IMR-90 (cell line): ENCODE measurements at regions not wholly inside any gene's neighbourhood (a gene's known extent, or its start where the extent isn't known, plus 50 kb on each side); places are given as distances from the start of the nearest gene placed in this dataset.

Experiments
- ATAC-seq: fragments of 200-7000 bp; cut with Tn5 transposase; 2 replicates; pipeline ENCODE4 v1.9.1; 2020; ENCODE audit warnings: low read depth, mild to moderate bottlenecking, moderate library complexity
- BruUV-seq: library from RNA; stranded (reverse); fragments of 400-500 nt; replicated peaks from 2 replicates; lab custom pipeline; 2021; lab: Mats Ljungman, UMichigan
- CTCF ChIA-PET: fragments of 300-600 bp; formaldehyde crosslinking; extraction: SDS; loops from one replicate; lab custom pipeline; 2021; ENCODE audit warnings: antibody characterized with exemption; lab: Yijun Ruan, JAX
- POLR2A ChIA-PET: fragments of 300-600 bp; sonication (Branson Sonifier 250); formaldehyde crosslinking; loops from one replicate; lab custom pipeline; 2022; ENCODE audit warnings: antibody characterized with exemption; ENCODE audit not compliant: unreplicated experiment; lab: Charles Lee
- DNase-seq: peaks from one replicate; pipeline ENCODE4 v3.0.0; 2013
- H2AFZ ChIP-seq: replicated peaks from 2 replicates; pipeline ENCODE3; 2013; ENCODE audit warnings: low read length, mild to moderate bottlenecking; ENCODE audit not compliant: poor library complexity
- H2AK5ac ChIP-seq: 2 replicates; pipeline ENCODE4 v1.6.1; 2013; ENCODE audit warnings: low read depth, low read length, inconsistent platforms
- H2AK9ac ChIP-seq: replicated peaks from 2 replicates; pipeline ENCODE3; 2013; ENCODE audit warnings: mild to moderate bottlenecking, low read depth, low read length, moderate library complexity; ENCODE audit not compliant: poor library complexity
- H2BK120ac ChIP-seq: 2 replicates; pipeline ENCODE4 v1.6.1; 2013; ENCODE audit warnings: low read depth, low read length, inconsistent platforms
- H2BK15ac ChIP-seq: 3 replicates; pipeline ENCODE4 v1.6.1; 2013; ENCODE audit warnings: low read depth, low read length, inconsistent platforms
- H2BK20ac ChIP-seq: 2 replicates; pipeline ENCODE4 v1.6.1; 2013; ENCODE audit warnings: low read depth, mild to moderate bottlenecking, inconsistent platforms, low read length, moderate library complexity
- H2BK5ac ChIP-seq: 2 replicates; pipeline ENCODE4 v1.6.1; 2013; ENCODE audit warnings: mild to moderate bottlenecking, low read depth, low read length, inconsistent platforms; ENCODE audit not compliant: poor library complexity, severe bottlenecking
- H3K14ac ChIP-seq: replicated peaks from 2 replicates; pipeline ENCODE4 v1.6.1; 2013; ENCODE audit warnings: low read depth, low read length, inconsistent platforms
- H3K18ac ChIP-seq: 2 replicates; pipeline ENCODE4 v1.6.1; 2013; ENCODE audit warnings: low read depth, low read length, control low read depth
- H3K23ac ChIP-seq: 2 replicates; pipeline ENCODE4 v1.6.1; 2013; ENCODE audit warnings: low read depth, low read length, inconsistent platforms
- H3K27ac ChIP-seq: 2 replicates; pipeline ENCODE4 v1.5.1; 2013; ENCODE audit warnings: mild to moderate bottlenecking, control low read depth, low read length; ENCODE audit not compliant: insufficient read depth
- H3K27me3 ChIP-seq: 2 replicates; pipeline ENCODE4 v1.6.1; 2013; ENCODE audit warnings: low read length; ENCODE audit not compliant: control insufficient read depth, insufficient read depth
- H3K36me3 ChIP-seq: 2 replicates; pipeline ENCODE4 v1.6.1; 2013; ENCODE audit warnings: low read length, mixed read lengths; ENCODE audit not compliant: control insufficient read depth, insufficient read depth
- H3K4ac ChIP-seq: 2 replicates; pipeline ENCODE4 v1.6.1; 2013; ENCODE audit warnings: low read depth, low read length, inconsistent platforms
- H3K4me1 ChIP-seq: 2 replicates; pipeline ENCODE4 v1.6.1; 2013; ENCODE audit warnings: low read length, mixed read lengths; ENCODE audit not compliant: control insufficient read depth, insufficient read depth
- H3K4me2 ChIP-seq: 2 replicates; pipeline ENCODE4 v1.6.1; 2013; ENCODE audit warnings: low read depth, mild to moderate bottlenecking, control low read depth, low read length, moderate library complexity
- H3K4me3 ChIP-seq: 2 replicates; pipeline ENCODE4 v1.5.1; 2013; ENCODE audit warnings: low read depth, mild to moderate bottlenecking, control low read depth, low read length, moderate library complexity; ENCODE audit not compliant: insufficient read depth
- H3K56ac ChIP-seq: 2 replicates; pipeline ENCODE4 v1.6.1; 2013; ENCODE audit warnings: low read length, inconsistent platforms; ENCODE audit not compliant: insufficient read depth; ENCODE audit errors: extremely low read depth
- H3K79me1 ChIP-seq, 2 experiments: 2 replicates each; pipeline ENCODE4 v1.6.1; 2013; ENCODE audit warnings: low read length in 2 of 2, inconsistent platforms in 1 of 2, low read depth in 1 of 2
- H3K9ac ChIP-seq: 2 replicates; pipeline ENCODE4 v1.6.1; 2013; ENCODE audit warnings: low read depth, low read length, control low read depth
- H3K9me1 ChIP-seq: 2 replicates; pipeline ENCODE4 v1.6.1; 2013; ENCODE audit warnings: low read length, inconsistent platforms; ENCODE audit not compliant: insufficient read depth
- H3K9me3 ChIP-seq: 2 replicates; pipeline ENCODE4 v1.6.1; 2013; ENCODE audit warnings: low read length; ENCODE audit not compliant: control insufficient read depth, insufficient read depth
- H4K20me1 ChIP-seq: 2 replicates; pipeline ENCODE4 v1.6.1; 2013; ENCODE audit warnings: low read length, inconsistent platforms; ENCODE audit not compliant: insufficient read depth
- H4K5ac ChIP-seq: 2 replicates; pipeline ENCODE4 v1.6.1; 2013; ENCODE audit warnings: mild to moderate bottlenecking, low read depth, low read length, control low read depth
- H4K8ac ChIP-seq, 2 experiments: 2 replicates each; pipeline ENCODE4 v1.6.1; 2013; ENCODE audit warnings: low read depth in 2 of 2, low read length in 2 of 2, control low read depth in 1 of 2, inconsistent platforms in 1 of 2
- H4K91ac ChIP-seq: 2 replicates; pipeline ENCODE4 v1.6.1; 2013; ENCODE audit warnings: low read depth, low read length, inconsistent platforms; ENCODE audit not compliant: insufficient read depth
- CEBPB ChIP-seq: IDR thresholded peaks from 2 replicates; pipeline ENCODE4 v1.6.1; 2012; ENCODE audit warnings: low read depth, low read length, improper control_type of control experiment
- CHD1 ChIP-seq: IDR thresholded peaks from 2 replicates; pipeline ENCODE4 v1.6.1; 2012; ENCODE audit warnings: low read depth, low read length, improper control_type of control experiment
- FOS ChIP-seq: fragments of 150-350 bp; IDR thresholded peaks from 2 replicates; pipeline ENCODE4 v1.6.1; 2016; ENCODE audit warnings: low read depth, low read length
- MAFK ChIP-seq: IDR thresholded peaks from 2 replicates; pipeline ENCODE4 v1.6.1; 2012; ENCODE audit warnings: low read depth, low read length, improper control_type of control experiment
- MXI1 ChIP-seq: IDR thresholded peaks from 2 replicates; pipeline ENCODE4 v1.6.1; 2012; ENCODE audit warnings: low read depth, mild to moderate bottlenecking, low read length, moderate library complexity, borderline replicate concordance
- RAD21 ChIP-seq: IDR thresholded peaks from 2 replicates; pipeline ENCODE4 v1.6.1; 2012; ENCODE audit warnings: low read length, improper control_type of control experiment
- RCOR1 ChIP-seq: IDR thresholded peaks from 2 replicates; pipeline ENCODE4 v1.6.1; 2012; ENCODE audit warnings: mild to moderate bottlenecking, low read length, improper control_type of control experiment; ENCODE audit not compliant: insufficient replicate concordance
- WGBS, 2 experiments: methylation state at CpG; one replicate each; pipeline versions ENCODE4 v1.1.5 to v1.1.7; 2013; ENCODE audit warnings: missing lambda C conversion rate in 2 of 2; ENCODE audit not compliant: insufficient read length in 1 of 2; ENCODE audit errors: extremely low coverage in 2 of 2; 5-methylcytosine and 5-hydroxymethylcytosine counted together
- dilution Hi-C: fragments of 300-500 bp; cut with HindIII; formaldehyde crosslinking; loops from one replicate; pipeline ENCODE4 v1.14.3; 2018; ENCODE audit warnings: low sequenced_read_pairs; ENCODE audit not compliant: unreplicated experiment
- in situ Hi-C: fragments of 300-500 bp; cut with MboI; formaldehyde crosslinking; loops from 3 replicates; pipeline ENCODE4 v1.14.3; 2019; ENCODE audit warnings: low sequenced_read_pairs, inconsistent platforms, mixed read lengths
- intact Hi-C: fragments of 100-400 bp; cut with micrococcal nuclease; formaldehyde crosslinking; loops from 2 replicates; pipeline ENCODE4 v1.10.0; 2022

GRCh38 chr14:58915646-58916045, 272.8 kb upstream of the DAAM1 start:
- Histone ChIP-seq H3K14ac (no peak overlapping the region), H3K9ac (no peak overlapping the region), H3K4me1 (peaks cover 3% of the 10 kb centered on the region), H4K8ac (no peak overlapping the region), H3K4ac (no peak overlapping the region), H3K23ac (no peak overlapping the region), H2AK9ac (no peak overlapping the region), H3K27ac (no peak overlapping the region), H2BK15ac (no peak overlapping the region), H2BK5ac (no peak overlapping the region), H3K4me2 (no peak overlapping the region), H3K27me3 (no peaks in the 10 kb centered on the region; the same call in none of the 2 replicates), H4K20me1 (no peaks in the 10 kb centered on the region), H2BK20ac (no peak overlapping the region), H2BK120ac (no peak overlapping the region), H3K56ac (no peak overlapping the region), H4K5ac (no peak overlapping the region), H4K91ac (no peak overlapping the region), H3K9me3 (no peaks in the 10 kb centered on the region), H2AFZ (no peak overlapping the region), H2AK5ac (no peak overlapping the region), H3K4me3 (no peak overlapping the region), H3K79me1 (no peaks in the 10 kb centered on the region), H3K36me3 (no peaks in the 10 kb centered on the region), H3K9me1 (peaks cover 4% of the 10 kb centered on the region; the same call in 1 of the 2 replicates), H3K18ac (no peak overlapping the region)
- intact Hi-C loops (no loop called here), in situ Hi-C loops (no loop called here), dilution Hi-C loops (no loop called here)
- no CpG with 5 or more reads among the region's 2 CpGs for WGBS, 2 experiments
- ChIA-PET POLR2A (no interaction called here), CTCF (no interaction called here)
- DNase-seq: no peak
- no peak for TF ChIP-seq RAD21
- TF ChIP-seq MXI1: no peak
- TF ChIP-seq FOS: no peak
- TF ChIP-seq CEBPB: no peak
- TF ChIP-seq RCOR1: no peak
- TF ChIP-seq MAFK: no peak
- TF ChIP-seq CHD1: no peak
- BruUV-seq: no TSS peak
- ATAC-seq: no peak
